GM12874 (cell line): ENCODE measurements at regions not wholly inside any gene's neighbourhood (a gene's known extent, or its start where the extent isn't known, plus 50 kb on each side); places are given as distances from the start of the nearest gene placed in this dataset.

Experiments
- TF ChIP-seq, protein P1 (sequence below): IDR thresholded peaks from 2 replicates; pipeline ENCODE4 v1.5.1; 2011; ENCODE audit warnings: low read depth, mild to moderate bottlenecking, control low read depth, low read length, moderate library complexity; ENCODE audit not compliant: insufficient read depth

GRCh38 chr17:72492494-72492893 is 371.7 kb downstream of the SOX9 start:
- TF ChIP-seq, protein P1, sequence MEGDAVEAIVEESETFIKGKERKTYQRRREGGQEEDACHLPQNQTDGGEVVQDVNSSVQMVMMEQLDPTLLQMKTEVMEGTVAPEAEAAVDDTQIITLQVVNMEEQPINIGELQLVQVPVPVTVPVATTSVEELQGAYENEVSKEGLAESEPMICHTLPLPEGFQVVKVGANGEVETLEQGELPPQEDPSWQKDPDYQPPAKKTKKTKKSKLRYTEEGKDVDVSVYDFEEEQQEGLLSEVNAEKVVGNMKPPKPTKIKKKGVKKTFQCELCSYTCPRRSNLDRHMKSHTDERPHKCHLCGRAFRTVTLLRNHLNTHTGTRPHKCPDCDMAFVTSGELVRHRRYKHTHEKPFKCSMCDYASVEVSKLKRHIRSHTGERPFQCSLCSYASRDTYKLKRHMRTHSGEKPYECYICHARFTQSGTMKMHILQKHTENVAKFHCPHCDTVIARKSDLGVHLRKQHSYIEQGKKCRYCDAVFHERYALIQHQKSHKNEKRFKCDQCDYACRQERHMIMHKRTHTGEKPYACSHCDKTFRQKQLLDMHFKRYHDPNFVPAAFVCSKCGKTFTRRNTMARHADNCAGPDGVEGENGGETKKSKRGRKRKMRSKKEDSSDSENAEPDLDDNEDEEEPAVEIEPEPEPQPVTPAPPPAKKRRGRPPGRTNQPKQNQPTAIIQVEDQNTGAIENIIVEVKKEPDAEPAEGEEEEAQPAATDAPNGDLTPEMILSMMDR = no peak

GRCh38 chr17:72492941-72493340 is 372.1 kb downstream of the SOX9 start:
- TF ChIP-seq, protein P1 = no peak

GRCh38 chr17:72494566-72494965 is 373.7 kb downstream of the SOX9 start:
- TF ChIP-seq, protein P1 = no peak

DNA sequence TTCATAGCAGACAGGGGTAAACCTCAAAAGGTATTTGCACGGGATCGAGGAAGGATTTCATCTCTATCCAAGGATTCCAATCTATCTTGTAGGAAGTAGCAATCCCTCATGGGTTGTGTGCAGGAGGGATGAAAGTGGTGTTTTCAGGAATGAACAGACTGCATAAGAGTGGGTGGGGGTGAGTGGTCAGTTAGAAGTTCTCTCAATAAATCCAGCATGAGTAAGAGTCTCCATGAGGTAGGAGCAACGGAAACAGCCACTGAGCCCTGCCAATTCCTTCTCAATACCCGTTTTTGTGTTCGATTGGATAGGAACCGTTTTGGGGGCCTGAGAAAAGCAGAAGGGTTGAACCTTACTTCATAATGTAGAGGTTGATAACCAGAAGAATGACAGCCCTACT is 375.6 kb downstream of the SOX9 start:
- TF ChIP-seq, protein P1 = no peak

DNA sequence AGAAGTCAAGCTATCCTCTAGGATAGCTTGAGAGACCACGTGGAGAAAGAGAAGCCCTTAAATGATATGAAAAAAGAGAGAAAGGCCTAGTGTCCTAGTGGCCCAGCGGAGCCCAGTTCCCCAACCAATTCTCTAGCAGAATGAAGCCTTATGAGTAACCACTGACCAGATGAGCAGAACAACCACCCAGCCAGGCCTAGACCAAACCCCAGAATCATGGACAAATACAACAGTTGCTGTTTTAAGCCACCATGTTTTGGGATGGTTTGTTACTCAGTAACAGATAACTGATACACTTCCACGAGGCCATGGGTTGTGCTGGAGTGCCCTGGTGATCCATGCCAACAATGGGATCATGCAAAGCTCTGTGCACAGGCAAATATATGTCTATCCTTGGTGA is 377.1 kb downstream of the SOX9 start:
- TF ChIP-seq, protein P1 = no peak

GRCh38 chr17:72498364-72499210 is 377.8 kb downstream of the SOX9 start:
- TF ChIP-seq, protein P1 = no peak

DNA sequence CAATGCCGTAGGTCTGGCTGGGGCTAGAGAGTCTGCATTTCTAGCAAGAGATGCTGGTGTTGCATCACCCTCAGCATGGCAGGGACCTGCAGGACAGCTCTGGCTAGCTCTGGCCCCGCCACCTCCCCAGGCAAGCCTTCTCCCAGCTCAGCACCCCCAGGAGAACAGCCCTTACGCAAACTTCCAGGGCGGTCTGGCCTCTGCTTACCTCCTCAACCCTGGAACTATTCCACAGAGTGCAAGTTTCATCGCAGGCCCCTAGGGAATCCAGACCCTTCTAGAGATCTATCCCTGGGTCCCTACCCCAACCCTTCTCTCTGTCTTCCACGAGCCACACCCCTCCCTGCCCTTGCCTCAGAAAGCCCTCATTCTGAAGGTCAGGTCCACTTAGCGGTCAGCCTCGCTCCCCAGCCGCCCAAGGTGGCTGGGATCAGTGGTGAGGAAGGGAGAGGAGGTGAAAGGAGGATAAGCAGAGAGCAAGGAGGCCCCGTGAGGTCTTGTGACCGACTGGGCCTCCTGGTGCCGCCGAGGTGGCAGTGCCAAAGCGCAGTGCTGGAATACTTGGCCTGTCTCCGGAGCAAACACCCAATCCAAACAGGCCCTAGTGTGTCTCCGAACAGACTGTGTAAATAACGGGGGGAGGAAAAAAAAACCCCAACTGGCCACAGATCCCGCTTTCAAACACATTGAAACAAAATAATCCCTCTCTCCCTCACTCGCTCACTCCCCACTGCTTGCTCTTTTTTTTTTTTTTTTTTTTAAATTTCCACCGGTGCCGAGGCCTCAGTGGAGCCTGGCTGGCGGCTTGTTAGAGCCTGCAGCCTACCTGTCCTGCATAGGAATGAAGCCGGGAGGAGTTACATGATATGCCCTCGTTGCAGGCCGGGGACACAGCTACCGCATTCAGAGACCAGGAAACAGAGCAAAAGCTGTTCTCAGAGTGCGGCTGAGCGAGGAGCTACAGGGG is 380.9 kb downstream of the SOX9 start:
- TF ChIP-seq, protein P1 = no peak
